GM19455 (cell line): ENCODE measurements at regions not wholly inside any gene's neighbourhood (a gene's known extent, or its start where the extent isn't known, plus 50 kb on each side); places are given as distances from the start of the nearest gene placed in this dataset.

Experiments
- ATAC-seq: cut with Tn5 transposase; IDR thresholded peaks from one replicate; pipeline ENCODE4 v1.9.1; 2021; ENCODE audit not compliant: unreplicated experiment

DNA sequence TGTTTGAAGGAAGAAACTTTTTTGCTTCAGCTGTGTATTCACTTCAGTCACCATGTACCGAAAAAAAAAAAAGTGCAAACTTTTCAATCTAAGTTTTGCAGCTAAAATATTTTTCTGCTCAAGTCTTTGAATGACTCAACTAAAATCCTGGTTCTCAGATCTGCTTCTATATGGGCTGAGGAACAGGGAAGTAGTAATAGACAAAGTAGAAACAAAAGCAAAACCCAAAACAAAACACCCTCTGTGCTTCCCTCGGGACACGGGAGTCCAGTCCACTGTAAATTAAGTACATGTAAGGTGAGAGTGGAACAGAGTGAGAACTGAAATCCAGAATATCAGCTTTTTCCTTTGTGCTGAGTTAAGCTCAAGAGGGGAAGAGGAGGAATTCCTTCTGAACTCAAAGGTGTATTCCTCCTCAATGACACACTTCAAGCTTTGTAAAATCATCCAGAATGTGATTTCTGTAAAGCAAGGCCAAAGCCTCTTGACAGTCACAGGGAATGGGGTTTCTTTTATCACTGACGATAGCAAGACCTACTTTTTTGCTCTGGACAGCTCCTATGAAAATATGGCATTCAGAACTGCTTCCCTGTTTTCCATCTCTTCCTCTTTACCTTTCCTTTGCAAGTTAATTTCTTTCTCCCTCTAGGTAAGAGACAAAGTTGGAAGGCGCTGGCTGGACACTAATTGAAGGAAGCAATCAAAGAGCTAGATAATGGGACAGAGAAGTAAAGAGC, 433.5 kb upstream of the MMADHC start:
- no peak for ATAC-seq

DNA sequence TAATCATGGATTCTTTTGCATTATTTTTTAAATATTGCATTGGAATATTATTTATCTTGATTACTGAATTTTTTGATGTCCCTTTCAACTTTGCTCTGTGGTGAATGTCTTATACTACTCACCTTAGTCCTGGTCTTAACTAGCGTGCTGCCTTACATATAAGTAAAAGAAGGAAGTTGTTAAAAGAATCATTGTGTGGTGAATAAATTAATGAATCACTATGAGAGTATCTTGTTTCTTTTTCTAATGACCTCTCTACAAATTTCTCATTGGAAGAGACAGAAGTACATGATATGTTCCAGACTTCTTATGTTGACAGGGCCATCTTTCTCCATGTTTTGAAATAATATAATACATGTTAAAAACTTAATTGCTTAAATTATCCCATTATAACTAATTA, 432.6 kb upstream of the MMADHC start:
- no peak for ATAC-seq

DNA sequence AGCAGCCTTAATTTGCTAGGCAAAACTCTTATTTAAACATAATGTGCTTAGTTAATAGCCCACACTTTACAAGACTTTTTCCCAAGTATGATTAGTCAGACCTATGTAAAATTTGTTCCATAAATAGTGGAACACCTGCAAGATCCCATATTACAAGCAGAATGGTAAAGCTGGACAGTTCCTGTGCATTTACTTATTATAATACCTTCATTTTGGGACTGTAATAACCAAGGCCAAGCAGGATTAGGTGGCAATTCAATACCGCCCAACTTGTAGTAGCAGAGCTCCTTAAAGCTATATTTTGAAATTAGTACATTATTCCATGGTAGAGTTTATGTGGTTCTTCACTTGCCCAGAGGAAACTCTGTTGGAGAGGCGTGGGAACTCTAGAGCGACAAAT, 431.5 kb upstream of the MMADHC start:
- ATAC-seq = no peak

DNA sequence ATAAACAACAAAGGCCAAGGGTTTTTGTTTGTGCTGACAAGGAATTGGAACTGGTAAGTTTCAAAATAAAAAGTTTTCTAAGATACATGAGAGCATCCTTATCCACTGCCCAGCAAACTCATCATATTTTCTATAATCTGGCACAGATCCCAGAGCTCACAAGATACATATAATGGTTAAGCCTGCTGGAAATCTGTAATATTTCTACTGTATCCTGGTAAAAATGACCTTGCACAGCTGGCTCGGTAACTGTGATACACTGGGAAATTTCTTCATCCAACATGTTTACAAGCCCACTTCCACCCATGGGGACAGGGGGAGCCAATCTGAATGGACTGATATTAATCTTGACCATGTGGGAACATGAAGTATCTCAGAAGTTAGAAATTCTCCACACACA, 425.4 kb upstream of the MMADHC start:
- no peak for ATAC-seq

DNA sequence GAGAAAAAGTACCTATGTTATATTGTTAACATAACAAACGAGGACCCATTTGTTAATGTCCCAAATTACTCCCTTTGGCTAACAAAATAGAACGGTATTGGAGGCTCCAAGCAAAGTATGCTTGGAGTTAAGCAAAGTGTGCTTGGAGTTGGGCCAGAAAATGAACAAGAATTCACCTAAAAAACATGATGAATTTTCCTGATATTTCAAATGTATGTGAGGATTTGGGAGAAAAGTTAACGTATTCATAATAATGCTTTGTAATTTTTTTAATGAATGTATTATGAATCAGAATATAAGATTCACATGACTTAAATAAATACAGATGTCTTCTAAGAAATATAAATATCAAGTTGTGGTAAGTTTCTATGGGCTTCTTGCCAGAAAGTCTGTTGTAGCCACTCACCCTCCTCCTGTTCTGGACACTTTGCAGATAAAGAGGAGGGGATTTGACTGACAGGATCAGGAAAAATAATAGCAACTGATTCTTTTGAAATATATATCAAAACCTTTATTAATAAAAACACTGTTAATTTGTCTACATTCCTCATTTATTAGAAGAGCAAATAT, 423.7 kb upstream of the MMADHC start:
- no peak for ATAC-seq

DNA sequence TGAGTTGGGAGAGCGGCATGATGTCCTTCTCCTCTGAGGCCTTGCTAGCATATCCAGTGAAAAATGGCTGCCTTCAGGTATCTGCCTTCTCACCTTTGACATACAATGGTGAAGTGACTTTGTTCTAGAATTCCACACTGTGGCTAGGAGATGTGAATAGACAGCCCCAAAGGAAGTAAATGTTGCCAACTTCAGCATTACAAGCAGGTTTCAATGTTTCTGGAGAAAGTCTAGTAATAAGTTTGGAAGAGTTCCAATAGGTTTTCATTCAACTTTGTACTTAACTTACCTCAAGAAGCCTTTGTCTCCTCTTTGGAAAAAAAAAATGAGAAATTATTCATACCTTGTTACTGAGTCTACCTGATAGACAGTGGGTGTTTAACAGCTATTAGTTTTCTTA, 421.3 kb upstream of the MMADHC start:
- no peak for ATAC-seq

DNA sequence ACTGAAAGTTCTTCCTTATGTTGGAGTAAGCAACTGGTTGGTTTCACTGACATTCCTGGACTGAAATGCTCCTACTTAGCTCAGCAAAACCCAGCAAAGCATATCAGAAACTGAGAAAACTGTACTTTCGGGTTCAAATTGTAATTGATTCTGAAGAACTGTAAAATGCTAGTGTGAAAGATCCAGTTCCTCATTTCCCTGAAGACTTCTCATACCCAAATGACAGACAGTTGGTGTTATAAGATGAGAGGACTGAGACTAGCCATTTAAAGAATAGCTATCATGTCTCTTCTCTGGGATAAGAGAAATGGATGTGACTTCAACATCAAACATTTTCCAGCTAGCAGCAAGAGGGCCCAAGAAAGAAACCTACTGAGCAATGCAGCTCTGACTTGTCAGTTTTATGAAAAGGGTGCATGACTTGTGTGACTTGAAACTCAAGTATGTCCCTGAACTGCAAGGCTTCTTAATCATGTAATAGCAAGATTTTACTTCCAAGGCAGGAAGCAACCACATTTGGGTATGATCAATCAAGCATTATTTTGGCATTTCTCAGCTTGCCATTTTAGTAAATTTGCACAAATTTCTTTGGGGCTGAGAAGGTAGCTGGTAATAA, 420.3 kb upstream of the MMADHC start:
- ATAC-seq = peak; percentile 57

DNA sequence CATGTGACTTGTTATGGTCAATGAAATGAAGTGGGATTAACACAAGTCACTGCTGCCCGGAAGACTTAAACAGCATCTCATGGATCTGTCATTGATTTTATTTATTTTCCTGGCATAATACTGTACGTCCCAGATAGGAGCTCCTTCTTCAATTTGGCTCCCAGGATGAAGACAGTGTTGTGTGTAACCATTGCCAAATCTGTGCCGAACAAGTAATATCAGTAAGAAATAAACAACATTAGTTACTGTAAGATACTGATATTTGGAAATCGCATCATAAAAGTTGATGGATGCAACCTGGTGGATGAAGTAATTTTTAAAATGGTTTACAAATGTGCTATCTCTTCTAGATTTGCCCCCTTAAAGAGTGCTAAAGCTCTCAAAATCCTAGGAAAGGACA, 419.0 kb upstream of the MMADHC start:
- ATAC-seq = no peak

DNA sequence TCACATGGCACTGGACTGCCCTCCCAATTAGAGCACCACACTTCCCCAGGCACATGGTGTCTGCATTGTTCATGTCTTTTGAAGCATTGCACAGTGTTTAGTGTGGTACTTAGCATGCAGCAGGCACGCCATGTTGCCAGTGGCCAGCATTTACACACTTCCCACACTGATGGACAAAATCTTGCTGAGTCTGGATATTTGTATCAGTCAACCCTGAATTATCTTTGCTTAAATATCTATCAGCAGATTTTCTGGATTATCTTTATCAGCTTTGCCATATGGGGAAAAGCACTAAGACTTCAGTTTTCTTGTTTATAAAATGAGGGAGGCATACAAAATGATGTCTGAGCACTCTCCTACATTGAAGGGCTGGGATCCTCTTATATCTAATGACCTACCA, 416.0 kb upstream of the MMADHC start:
- ATAC-seq = no peak

DNA sequence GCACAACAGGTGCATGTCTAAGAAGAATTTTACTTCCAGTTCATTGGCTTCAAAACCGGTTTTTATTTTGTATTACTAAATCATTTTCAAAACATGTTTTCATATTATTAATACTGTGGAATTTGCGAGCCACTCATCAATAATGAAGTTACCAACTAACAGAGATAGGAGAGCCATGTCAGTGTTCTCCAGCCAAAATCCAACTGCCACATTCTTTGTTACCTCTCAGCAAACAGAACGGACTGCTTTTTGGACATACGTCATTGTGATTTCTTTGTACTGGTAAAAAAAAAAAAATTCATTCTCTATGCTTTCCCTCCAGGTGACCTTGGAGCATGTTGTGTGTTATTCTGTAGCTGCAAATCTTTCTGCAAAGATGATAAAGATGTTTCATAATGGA, 414.2 kb upstream of the MMADHC start:
- ATAC-seq = no peak

DNA sequence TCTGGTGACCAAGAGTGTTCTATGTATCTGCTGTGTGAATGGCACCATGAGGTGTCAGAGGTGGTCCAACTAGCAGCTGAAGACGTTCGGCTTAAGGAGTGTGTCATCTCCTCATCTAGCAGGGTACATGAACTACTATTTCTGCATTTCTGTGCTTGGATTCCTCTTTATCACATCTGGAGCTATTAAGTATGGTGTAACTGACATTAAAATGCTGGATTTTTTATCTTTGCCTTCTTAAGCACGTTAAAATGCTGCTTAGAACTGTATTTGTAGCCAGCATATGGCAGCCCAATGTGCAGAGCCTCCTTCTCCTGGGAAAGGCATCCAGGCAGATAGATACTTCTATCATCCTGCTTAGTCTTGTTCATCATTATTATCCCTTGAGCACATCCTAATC, 409.3 kb upstream of the MMADHC start:
- ATAC-seq = no peak

DNA sequence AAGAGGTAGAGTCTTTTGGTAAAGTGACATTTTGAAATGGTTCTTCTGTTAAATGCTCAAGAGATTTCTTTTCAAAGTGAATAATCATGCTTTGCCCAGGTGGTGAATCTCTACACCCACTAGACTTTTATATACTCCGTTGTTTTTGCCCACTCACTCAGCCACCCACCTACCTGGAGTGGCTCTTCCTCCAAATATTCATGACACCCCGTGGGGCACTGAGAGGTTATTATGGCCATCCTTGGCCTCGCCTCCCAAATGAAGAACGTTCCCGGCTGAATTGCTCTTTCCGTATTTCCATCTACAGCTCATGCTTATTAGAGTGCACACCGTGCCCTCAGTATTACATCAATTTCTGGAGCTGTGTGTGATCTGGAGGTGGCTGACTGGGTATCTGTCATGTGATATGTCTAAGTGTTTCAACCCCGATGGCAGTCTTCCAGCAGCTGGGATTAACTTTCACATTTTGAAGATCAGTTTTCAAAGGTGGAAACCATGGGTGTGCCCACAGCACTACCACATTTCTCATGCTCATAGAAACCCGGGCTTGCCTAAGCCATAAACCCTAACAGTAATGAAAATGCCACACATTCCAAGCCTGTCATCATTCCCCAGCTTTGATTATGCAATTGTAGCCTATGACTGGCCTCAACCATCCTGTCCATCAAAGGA, 406.6 kb upstream of the MMADHC start:
- ATAC-seq = no peak

DNA sequence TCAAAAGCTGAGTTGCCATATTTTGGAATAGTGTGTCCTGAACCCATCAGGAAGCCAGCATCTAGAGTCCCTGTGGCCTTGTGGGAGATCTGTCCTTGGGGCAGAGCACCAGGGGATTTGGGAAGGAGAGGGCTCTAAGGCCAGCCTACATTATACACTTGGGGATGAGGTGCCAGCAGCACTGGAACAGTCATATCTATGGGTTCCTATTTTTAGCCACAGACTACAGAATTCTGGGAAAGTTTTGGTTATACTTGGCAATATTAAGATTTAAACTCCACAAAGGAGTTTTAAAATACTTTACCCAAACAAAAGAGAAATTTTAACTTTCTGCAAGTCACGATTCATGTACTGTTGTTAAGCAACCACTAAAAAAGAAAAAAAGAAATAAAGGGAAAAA, 405.7 kb upstream of the MMADHC start:
- no peak for ATAC-seq

DNA sequence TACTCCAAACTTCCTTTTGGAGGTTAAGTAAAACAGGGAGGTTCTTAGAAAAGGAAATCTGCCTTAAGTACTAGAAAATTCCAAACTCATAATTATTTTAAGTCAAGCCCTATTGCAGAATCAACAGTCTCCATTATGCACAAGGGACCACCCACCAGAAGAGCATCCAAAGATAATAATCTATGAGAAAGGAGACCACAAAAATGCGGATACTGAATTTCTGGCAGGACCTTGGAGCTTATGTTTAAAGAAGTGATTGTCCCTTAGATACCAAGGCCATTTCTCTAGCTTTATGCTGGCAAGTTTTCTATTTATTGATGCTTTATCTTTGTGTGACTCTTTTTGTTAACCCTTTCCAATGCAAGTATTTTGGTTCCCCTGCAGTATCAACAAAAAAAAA, 404.0 kb upstream of the MMADHC start:
- no peak for ATAC-seq

DNA sequence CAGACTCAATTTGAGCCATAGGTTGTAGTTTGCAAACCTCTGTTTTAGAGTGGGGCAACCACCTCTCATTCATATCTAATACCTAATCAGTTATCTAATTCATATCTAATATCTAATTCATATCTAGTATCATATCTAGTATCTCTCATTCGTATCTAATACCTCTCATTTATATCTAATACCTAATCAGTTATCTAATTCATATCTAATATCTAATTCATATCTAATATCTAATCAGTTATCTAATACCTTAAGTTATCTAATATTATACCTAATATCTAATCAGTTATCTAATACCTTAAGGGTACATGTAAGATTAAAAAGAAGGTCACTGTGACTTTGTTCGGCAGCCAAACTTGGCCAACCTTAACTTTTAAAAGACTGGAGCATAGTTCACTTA, 403.4 kb upstream of the MMADHC start:
- ATAC-seq = no peak

DNA sequence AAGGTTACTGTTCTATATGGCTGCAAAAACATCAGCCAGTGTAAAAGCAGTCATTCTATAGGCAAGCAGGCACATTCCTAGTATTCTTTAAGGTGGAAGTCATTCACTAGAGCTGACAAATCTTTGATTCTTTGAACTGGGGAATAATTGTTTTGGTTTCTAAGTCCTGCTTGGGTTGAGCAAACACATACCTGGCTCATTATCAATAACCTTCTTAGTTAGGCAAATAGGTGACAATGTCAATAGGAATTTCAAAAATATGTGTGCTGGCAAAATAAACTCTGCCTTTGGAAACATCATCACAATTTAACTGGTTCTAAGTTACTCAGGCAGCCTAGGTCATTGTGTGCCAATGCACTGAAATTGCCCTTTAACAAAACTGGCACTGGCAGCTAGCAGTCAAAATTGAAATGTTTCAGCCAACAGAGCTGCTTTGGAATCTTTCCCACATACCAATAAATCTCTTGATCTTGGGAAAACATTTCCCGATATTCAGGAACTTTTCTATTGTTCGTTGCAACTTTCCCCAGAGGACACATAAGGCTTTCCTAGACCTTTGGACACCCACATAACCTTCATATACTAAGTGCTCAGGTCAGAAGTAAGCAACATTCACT, 402.0 kb upstream of the MMADHC start:
- no peak for ATAC-seq

DNA sequence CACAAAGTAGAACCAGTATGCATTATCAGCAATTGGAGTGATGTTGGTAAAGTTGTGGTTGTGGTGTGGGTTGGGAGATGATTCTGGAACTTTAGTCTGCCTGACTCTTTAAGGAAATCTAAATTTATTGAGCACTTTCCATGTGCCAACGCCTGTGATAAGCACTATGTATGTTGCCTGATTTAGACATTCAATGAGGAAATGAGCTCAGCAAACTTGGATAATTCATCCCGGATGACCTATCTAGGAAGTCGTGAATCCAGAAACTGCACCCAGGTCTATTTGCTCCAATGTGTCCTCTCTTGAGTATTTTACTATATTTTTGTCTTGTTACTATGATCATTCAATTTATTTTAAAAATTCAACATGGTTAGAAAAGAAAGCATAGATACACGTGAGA, 400.8 kb upstream of the MMADHC start:
- ATAC-seq = no peak

DNA sequence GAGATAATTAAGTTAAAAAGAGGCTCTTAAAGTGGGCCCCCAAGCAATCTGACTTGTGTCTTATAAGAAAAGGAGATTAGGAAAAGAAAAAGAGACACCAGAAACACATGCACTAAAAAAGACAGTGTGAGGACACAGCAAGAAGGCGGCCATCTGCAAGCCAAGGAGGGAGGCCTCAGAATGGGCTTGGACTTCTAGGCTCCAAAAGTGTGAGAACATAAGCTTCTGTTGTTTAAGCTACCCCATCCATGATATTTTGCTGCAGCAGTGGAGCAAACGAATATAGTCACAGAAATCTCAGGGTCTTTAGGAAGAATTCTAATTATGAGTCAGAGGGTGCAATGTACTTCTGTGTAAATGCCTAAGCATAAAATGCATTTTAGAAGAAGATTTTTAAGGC, 399.3 kb upstream of the MMADHC start:
- ATAC-seq = no peak

DNA sequence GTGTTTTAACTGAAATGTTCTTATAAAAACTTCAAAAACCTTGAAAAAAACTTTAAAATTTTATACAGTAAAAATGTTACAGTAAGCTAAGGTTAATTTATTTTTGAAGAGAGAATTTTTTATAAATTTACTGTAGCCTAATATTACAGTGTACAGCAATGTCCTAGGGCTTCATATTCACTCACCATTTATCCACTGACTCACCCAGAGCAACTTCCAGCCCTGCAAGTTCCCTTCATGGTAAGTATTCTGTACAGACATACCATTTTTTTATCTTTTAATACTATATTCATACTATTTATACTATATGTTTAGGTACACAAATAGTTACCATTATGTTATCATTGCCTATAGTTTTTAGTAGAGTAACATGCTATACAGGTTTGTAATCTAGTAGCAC, 396.7 kb upstream of the MMADHC start:
- no peak for ATAC-seq

DNA sequence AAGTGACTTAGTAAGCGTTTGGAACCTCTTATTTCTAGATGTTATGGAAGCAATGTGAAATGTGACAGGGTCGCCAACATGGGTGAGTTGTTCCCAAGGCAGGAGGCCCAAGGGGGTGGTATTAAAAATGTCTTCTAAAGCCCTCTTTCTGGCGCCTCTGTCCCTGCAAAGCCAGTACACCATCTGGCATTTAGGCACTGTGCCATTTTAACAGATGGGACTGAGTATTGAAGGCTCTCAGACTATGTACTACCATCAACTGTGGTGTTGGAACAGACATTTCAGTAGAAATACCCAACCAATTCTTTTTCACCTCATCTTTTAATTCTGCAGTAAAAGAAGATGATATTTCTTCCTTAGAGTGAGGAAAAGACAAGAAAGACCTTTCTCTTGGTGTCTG, 384.5 kb upstream of the MMADHC start:
- ATAC-seq = no peak

DNA sequence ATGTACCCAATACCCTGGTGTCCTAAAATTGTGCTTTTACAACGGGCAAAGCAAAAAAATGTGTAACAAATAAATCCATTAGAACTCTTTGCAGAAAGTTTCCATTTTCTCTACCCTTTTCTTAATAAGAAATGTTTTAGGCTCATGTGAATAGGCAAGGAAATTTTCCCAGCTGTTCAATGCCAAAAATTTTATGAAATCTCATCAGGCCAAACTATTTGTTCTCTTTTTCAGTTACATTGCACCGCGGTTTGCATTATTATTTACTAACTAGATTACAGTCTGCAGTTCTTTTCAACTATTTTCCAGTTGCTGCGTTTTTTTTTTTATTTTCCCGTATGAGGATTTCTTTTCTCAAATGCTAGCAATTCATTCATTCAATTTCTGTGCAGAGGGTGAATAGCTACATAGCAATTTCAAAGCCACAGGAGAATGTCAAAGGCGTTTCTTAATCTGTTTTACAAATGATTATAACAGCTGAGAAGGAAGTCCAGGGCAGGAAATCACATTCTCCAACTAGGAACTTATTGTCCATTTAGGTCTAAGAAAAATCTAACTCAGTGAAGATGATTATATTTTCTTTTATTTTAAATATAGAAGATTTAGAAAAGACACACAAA, 367.5 kb upstream of the MMADHC start:
- no peak for ATAC-seq
